ENCODE measurements at regions not wholly inside any gene's neighbourhood (a gene's known extent, or its start where the extent isn't known, plus 50 kb on each side); places are given as distances from the start of the nearest gene placed in this dataset.

DNA sequence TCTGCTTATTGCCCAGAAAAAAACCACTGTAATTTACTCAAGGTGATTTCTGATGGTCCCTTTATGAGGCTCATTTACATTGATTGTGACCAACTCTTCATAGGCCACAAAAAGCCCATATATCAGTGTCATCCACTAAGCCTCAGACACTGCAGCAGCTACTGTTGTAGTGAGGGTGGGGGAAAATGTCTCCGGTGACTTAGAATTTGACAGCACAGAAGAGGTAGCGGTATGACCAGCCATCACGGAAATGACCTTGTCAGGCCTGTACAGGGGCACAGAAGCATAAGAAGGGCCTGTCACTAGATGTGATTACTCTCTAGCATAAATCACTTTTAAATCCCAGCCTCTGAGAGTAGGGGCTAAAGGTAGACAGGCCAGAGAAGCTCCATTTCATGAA lies 190.3 kb downstream of the PAX3 start:
- TF ChIP-seq, protein P1, sequence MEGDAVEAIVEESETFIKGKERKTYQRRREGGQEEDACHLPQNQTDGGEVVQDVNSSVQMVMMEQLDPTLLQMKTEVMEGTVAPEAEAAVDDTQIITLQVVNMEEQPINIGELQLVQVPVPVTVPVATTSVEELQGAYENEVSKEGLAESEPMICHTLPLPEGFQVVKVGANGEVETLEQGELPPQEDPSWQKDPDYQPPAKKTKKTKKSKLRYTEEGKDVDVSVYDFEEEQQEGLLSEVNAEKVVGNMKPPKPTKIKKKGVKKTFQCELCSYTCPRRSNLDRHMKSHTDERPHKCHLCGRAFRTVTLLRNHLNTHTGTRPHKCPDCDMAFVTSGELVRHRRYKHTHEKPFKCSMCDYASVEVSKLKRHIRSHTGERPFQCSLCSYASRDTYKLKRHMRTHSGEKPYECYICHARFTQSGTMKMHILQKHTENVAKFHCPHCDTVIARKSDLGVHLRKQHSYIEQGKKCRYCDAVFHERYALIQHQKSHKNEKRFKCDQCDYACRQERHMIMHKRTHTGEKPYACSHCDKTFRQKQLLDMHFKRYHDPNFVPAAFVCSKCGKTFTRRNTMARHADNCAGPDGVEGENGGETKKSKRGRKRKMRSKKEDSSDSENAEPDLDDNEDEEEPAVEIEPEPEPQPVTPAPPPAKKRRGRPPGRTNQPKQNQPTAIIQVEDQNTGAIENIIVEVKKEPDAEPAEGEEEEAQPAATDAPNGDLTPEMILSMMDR (IDR thresholded peaks at IDR 0.05): no peak
- no peak for TF ChIP-seq POLR2A (IDR thresholded peaks at IDR 0.05)
- no peak for DNase-seq
- no peak overlapping the region for H3K27ac ChIP-seq
- H3K9me3 ChIP-seq: no peaks in the 10 kb centered on the region
- no peaks in the 10 kb centered on the region for H3K36me3 ChIP-seq
- no peak overlapping the region for H3K4me3 ChIP-seq
- H3K4me1 ChIP-seq: no peaks in the 10 kb centered on the region
- no peaks in the 10 kb centered on the region for H3K27me3 ChIP-seq
- intact Hi-C loops (cut with DNase I; ENCODE audit: low total_unique reads): no loop called here

DNA sequence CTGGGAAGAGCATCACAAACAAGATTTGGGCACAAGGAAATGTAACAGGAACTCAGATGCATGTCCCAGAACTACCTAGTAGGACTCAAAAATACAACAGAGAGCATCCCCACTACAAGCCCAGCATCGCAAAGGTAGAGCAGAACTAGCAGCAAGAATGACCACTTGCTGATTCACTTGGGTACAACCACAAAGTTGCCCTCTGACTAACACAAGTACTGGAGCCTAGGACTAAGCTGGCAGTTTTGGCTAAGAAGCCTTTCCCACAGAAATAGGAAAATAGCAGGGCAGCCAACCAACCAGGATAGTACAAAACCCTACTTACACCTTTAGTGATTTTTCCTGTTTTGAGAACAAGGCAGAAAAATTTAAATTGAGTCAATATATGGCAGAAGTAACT lies 193.8 kb downstream of the PAX3 start:
- Histone ChIP-seq H3K36me3 (no peaks in the 10 kb centered on the region), H3K4me3 (no peak overlapping the region), H3K27me3 (no peaks in the 10 kb centered on the region), H3K4me1 (no peaks in the 10 kb centered on the region), H3K27ac (no peak overlapping the region), H3K9me3 (no peaks in the 10 kb centered on the region)
- no peak for DNase-seq
- intact Hi-C loops (cut with DNase I; ENCODE audit: low total_unique reads): no loop called here
- TF ChIP-seq POLR2A (IDR thresholded peaks at IDR 0.05): no peak
- TF ChIP-seq, protein P1 (IDR thresholded peaks at IDR 0.05): no peak

DNA sequence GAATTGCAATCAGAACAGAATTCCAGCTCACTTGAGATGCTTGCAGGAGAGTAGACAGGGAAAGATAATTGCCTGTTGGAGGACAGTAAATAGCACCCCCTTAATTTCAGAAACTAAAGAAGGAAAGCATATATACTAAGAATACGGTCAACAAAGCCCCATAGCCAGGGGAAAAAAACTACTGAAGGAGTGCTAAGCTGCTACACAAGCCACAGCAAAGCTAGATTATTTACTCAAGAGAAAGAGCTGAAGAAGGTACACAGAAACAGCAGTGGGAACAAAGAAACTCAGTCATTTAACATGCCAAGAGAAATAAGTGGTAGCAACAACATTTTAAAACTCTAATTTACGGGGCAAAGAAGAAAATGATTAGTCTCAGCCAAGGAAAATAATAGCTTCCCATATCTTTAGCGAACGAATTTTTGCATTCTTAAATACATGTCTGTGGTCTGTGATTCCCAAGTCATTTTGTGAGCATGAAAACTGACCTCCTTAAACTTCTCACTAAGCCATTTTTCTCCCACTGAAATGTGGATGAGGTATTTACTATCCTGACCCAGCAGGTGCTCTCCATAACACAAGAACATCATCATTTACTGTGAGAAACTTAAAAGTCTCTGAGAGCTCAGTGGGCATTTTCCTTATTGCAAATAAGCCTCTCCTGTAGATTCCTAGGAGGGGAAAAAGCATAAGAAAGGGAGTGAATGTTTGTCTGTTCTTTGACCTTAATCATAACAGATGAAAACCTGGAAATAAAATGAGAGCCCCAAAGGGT lies 196.0 kb downstream of the PAX3 start:
- Histone ChIP-seq H3K27ac (no peak overlapping the region), H3K4me1 (no peaks in the 10 kb centered on the region), H3K9me3 (no peaks in the 10 kb centered on the region), H3K36me3 (no peaks in the 10 kb centered on the region), H3K4me3 (no peak overlapping the region), H3K27me3 (no peaks in the 10 kb centered on the region)
- TF ChIP-seq, protein P1 (IDR thresholded peaks at IDR 0.05): no peak
- no peak for DNase-seq
- intact Hi-C loops (cut with DNase I; ENCODE audit: low total_unique reads): no loop called here

GRCh38 chr2:222100704-222101699 lies 197.8 kb downstream of the PAX3 start:
- DNase-seq: no peak
- Histone ChIP-seq H3K36me3 (no peaks in the 10 kb centered on the region), H3K4me1 (no peaks in the 10 kb centered on the region), H3K27me3 (no peaks in the 10 kb centered on the region), H3K27ac (no peak overlapping the region), H3K4me3 (no peak overlapping the region), H3K9me3 (no peaks in the 10 kb centered on the region)
- TF ChIP-seq, protein P1 (IDR thresholded peaks at IDR 0.05): no peak
- TF ChIP-seq POLR2A (IDR thresholded peaks at IDR 0.05): no peak
- intact Hi-C loops (cut with DNase I; ENCODE audit: low total_unique reads): no loop called here

GRCh38 chr2:222088561-222088960 lies 210.2 kb downstream of the PAX3 start:
- DNase-seq: no peak
- H3K36me3 ChIP-seq: no peaks in the 10 kb centered on the region
- intact Hi-C loops (cut with DNase I; ENCODE audit: low total_unique reads): no loop called here
- no peak overlapping the region for H3K27ac ChIP-seq
- TF ChIP-seq, protein P1 (IDR thresholded peaks at IDR 0.05): no peak
- no peak for TF ChIP-seq POLR2A (IDR thresholded peaks at IDR 0.05)
- no peak overlapping the region for H3K4me3 ChIP-seq
- no peaks in the 10 kb centered on the region for H3K9me3 ChIP-seq
- no peaks in the 10 kb centered on the region for H3K27me3 ChIP-seq
- no peaks in the 10 kb centered on the region for H3K4me1 ChIP-seq

All from uterus (tissue), 3 donors.